GM19463 (cell line): ENCODE measurements at regions not wholly inside any gene's neighbourhood (a gene's known extent, or its start where the extent isn't known, plus 50 kb on each side); places are given as distances from the start of the nearest gene placed in this dataset.
"Not testable (repeated sequence)": the region's sequence is repeated elsewhere in the genome, so short reads cannot be mapped to it uniquely, and the experiment has no call there.

Experiments used
- ATAC-seq: cut with Tn5 transposase; IDR thresholded peaks from one replicate; pipeline ENCODE4 v1.9.1; 2021; ENCODE audit warnings: mild to moderate bottlenecking, moderate library complexity; ENCODE audit not compliant: unreplicated experiment

DNA sequence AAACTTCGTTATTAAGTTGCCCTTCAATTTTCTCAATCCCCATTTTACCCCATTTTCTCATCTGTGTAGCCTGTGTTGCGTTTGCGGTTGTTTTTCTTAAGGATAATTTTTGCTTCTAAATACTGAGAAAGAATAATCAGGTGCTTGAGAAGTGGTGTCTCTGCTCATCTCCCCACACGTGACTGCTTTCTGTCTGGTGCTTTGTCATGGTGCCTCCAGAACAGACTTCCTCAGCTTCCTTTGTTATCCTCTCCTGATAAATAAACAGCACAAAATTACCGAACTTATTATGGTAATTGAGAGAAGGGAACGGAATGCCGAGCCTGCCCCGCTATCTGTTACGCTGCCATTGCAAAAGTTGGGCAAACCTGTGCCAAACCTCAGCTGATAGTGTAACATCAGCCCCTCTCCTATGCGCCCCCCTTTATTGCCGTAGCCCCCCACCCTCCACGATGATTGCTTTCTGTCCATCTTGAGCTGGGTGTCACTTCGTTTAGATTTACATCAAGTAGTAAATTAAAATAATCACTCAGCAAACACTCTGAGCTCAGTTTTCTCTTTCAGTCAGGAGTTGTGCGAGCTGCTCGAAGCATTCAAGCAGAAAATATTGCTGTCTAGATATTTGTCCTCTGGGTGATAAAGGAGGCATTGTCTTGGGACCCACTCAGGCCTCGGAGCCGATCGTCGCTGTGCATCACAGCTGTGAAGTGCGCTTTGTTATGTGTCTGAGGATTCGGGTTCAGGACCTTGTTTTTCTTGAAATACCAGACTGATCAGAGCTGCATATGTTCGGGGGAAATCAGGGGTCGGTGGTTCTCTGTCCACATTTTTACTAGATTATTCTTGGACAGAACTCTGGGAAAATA, 1008.5 kb upstream of the FANCL start:
- ATAC-seq: no peak

- no peak for ATAC-seq
Observed at GRCh38 chr2:59239146-59239545, 998.0 kb upstream of the FANCL start.

- no peak for ATAC-seq
Observed at GRCh38 chr2:59237311-59237710, 996.2 kb upstream of the FANCL start.

DNA sequence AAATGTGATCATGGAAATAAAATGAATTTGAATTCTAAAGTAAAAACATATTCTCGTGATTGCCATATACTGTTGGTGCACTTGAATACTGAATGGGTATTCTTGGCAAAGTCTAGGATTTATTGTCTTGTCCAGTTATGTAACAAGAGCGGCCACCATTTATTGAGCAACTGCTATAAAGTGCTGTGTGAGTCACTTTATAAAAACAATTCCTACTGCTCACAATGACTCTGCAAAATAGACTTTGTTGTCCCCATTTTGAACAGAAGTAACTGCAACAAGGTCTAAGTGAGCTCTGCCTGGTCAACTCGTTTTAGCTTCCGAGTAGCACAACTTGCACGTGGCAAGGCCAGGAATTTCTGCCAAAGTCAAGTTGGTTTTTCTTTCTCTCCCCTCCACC, 995.6 kb upstream of the FANCL start:
- no peak for ATAC-seq

GRCh38 chr2:59233920-59234319, 992.8 kb upstream of the FANCL start:
- ATAC-seq: no peak

DNA sequence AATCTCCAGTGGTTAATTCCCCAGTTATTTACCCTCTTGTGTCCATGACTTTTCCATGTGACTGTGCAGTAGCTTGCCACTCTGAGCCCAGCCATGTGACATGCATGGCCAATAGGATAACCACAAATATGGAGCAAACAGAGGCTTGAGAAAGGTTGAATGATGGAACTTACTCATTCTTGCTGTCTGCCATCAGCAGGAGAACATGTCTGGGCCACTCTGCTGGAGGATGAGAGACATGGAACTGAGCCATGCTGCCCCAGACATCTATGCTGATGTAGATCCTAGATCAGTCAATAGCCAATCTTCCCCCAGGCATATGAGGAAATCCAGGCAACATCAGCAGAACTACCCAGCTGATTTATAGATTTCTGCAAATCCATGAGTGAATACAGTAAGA, 992.3 kb upstream of the FANCL start:
- no peak for ATAC-seq

- peak; percentile 93 for ATAC-seq
Observed at GRCh38 chr2:59232394-59233165, 991.5 kb upstream of the FANCL start.

- not testable (repeated sequence) for ATAC-seq
Observed at GRCh38 chr2:59226362-59226761, 985.2 kb upstream of the FANCL start.

GRCh38 chr2:59223742-59224141, 982.6 kb upstream of the FANCL start:
- ATAC-seq: no peak

GRCh38 chr2:59217360-59217759, 976.2 kb upstream of the FANCL start:
- no peak for ATAC-seq

GRCh38 chr2:59206361-59206760, 965.2 kb upstream of the FANCL start:
- ATAC-seq: no peak

DNA sequence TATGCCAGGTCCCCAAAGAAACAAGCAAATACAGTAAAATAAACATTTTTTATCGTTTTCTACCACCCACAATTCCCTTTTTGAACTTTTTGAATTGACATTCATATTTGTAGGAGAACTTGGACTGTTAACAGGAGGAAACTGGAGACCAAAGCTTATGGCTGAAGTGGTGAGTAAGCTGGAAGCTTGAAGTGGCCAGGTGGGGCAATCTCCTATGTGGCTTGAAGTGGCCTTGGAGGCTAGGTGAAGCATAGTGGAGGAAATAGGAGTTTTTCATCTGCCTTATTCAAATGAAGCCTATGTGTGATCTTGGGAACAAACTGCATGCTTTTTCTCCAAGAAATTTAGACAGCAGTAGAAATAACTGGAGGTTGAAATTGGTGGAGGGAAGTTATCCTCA, 962.9 kb upstream of the FANCL start:
- ATAC-seq: no peak

- ATAC-seq: no peak
Observed at GRCh38 chr2:59196491-59196890, 955.4 kb upstream of the FANCL start.

DNA sequence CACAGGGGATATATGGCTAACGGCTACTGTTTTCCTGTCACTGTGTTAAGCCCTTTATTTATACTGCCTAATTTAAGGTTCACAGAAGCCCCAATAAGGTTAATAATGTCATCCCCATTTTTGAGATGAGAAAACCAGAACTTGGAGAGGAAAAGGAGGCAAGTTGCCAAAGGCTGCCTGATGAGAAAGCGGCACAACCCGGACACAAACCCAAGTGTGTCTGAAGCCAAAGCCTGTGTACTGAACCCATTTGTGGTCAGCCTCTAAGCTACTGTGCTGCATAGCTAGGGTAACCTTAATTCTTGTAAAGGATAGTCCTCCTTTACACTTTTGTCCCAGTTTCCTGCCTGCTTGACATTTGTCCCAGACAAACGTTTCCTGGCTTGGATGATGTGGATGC, 954.7 kb upstream of the FANCL start:
- no peak for ATAC-seq

DNA sequence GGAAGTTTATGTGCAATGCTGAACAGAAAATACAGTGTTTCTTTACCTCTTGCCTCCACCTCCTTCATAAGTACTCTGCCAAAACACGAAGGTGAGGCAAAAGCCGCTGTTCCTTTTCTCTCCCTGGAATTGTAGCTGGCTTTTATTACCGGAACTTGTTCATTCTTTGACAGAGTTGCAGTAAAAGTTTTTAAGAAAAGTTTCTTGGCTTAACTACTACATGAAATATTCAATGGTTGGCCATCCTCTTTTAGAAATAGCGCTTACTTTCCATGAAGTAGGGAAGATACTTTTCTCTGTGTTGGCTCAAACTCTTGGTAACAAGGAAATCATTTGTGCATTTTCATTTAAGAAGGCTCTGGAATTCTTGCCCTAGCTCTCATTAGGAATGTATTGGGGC, 950.7 kb upstream of the FANCL start:
- no peak for ATAC-seq

- ATAC-seq: no peak
Observed at GRCh38 chr2:59190518-59190917, 949.4 kb upstream of the FANCL start.

GRCh38 chr2:59184276-59185020, 943.3 kb upstream of the FANCL start:
- no peak for ATAC-seq

DNA sequence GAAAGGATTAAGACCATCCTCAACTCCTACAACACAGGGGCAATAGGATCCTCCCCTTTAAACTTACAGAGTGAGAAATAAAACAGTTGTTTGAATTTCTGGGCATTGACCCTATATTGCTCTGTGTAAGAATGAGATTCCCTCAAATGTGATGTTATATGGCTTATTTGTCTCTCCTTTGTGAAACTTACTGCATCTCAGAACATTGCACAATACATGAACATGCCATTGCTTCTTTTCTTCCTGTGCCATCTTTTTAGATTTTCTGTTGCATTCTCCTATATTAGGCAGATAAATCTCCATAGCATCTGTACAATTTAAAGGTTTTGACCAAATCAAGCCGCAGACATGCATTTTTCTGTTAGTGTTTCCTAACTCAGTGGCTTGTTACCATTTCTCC, 941.9 kb upstream of the FANCL start:
- ATAC-seq: no peak

DNA sequence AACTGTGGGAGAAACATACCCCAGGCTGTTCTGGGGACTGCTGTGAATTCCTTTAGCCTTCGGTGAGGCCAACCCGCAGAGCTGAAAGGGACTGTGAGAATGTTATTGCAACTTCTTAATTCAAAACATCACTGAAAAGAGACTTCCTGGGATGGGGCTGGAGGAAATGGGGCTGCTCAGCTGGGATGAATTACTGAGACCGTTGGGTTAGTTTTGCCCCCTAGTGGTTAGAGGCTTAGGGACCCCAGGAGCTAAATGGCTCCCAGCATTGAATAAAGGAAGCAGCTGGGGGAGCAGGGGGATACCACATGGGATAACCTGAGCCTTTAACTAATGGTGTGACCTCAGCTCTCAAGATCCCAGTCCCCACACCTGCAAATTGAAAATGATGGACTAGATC, 941.1 kb upstream of the FANCL start:
- ATAC-seq: peak; percentile 72

DNA sequence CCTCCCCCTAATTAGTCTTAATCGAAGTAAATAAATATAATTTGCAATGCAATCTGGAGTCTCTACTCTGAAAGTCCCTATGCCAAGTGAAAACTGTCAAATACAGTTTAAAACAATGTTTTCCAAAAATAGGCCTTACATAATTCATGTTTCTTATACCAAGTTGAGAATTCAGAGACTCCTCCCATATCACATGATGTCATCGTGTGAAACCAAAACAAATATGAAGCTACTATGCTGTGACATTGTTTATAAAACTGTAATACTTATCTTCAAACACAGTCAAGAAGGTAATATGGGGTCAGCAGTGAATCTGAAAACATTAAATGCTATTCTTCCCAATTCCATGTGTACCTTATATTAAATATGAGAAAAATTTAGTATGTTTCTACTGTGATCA, 940.2 kb upstream of the FANCL start:
- ATAC-seq: no peak

GRCh38 chr2:59180621-59181020, 939.5 kb upstream of the FANCL start:
- no peak for ATAC-seq

DNA sequence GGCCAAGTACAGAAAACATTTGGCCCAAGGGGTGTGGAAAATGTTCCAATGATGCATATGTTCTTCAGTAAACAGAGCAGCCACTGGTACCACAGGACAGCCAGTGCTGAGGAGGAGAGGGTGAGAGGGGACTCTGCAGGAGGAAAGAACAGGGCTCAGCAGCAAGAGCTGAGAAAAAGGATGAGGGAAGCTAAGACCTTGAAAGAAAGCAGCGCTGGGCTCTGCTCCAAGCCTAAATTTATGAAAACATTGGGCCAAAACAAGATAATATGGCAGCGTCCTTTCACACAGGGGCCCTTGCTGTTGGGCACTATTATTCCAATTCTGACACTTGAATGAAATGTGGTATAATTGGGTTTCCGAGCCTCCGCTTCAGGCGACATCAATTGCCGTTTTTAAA, 939.0 kb upstream of the FANCL start:
- no peak for ATAC-seq
